ENCODE measurements at regions not wholly inside any gene's neighbourhood (a gene's known extent, or its start where the extent isn't known, plus 50 kb on each side); places are given as distances from the start of the nearest gene placed in this dataset.

- no peak for TF ChIP-seq CTCF (IDR thresholded peaks at IDR 0.05)
- TF ChIP-seq EP300 (IDR thresholded peaks at IDR 0.05): no peak
- no peak for TF ChIP-seq POLR2AphosphoS5 (IDR thresholded peaks at IDR 0.05)
Measured at GRCh38 chr9:89777544-89777943, 172.7 kb downstream of the GADD45G start.

Data from upper lobe of left lung (tissue), 4 donors.